ENCODE measurements at regions not wholly inside any gene's neighbourhood (a gene's known extent, or its start where the extent isn't known, plus 50 kb on each side); places are given as distances from the start of the nearest gene placed in this dataset.

GRCh38 chr16:64206862-64207261, 915.0 kb downstream of the CDH11 start:
- no peak for DNase-seq

- no peak for DNase-seq
Measured at GRCh38 chr16:64203126-64203525, 918.7 kb downstream of the CDH11 start.

GRCh38 chr16:64202571-64202970, 919.3 kb downstream of the CDH11 start:
- DNase-seq: no peak

- DNase-seq: no peak
Measured at GRCh38 chr16:64196444-64196843, 925.4 kb downstream of the CDH11 start.

- DNase-seq: no peak
Measured at GRCh38 chr16:64185954-64186353, 935.9 kb downstream of the CDH11 start.

GRCh38 chr16:64184156-64184555, 937.7 kb downstream of the CDH11 start:
- DNase-seq: no peak

- no peak for DNase-seq
Measured at GRCh38 chr16:64182985-64183384, 938.9 kb downstream of the CDH11 start.

- DNase-seq: no peak
Measured at GRCh38 chr16:64181271-64181925, 940.5 kb downstream of the CDH11 start.

GRCh38 chr16:64180136-64180900, 941.5 kb downstream of the CDH11 start:
- DNase-seq: no peak

GRCh38 chr16:64174327-64174726, 947.5 kb downstream of the CDH11 start:
- no peak for DNase-seq

- no peak for DNase-seq
Measured at GRCh38 chr16:64172652-64173051, 949.2 kb downstream of the CDH11 start.

GRCh38 chr16:64172226-64172625, 949.6 kb downstream of the CDH11 start:
- no peak for DNase-seq

GRCh38 chr16:64171632-64172031, 950.2 kb downstream of the CDH11 start:
- no peak for DNase-seq

GRCh38 chr16:64168371-64168770, 953.5 kb downstream of the CDH11 start:
- DNase-seq: no peak

- no peak for DNase-seq
Measured at GRCh38 chr16:64167936-64168335, 953.9 kb downstream of the CDH11 start.

- DNase-seq: no peak
Measured at GRCh38 chr16:64165368-64165767, 956.5 kb downstream of the CDH11 start.

GRCh38 chr16:64162613-64163375, 959.1 kb downstream of the CDH11 start:
- DNase-seq: no peak

- no peak for DNase-seq
Measured at GRCh38 chr16:64159976-64160375, 961.9 kb downstream of the CDH11 start.

- DNase-seq: no peak
Measured at GRCh38 chr16:64158941-64159588, 962.8 kb downstream of the CDH11 start.

- no peak for DNase-seq
Measured at GRCh38 chr16:64153718-64154117, 968.1 kb downstream of the CDH11 start.

- no peak for DNase-seq
Measured at GRCh38 chr16:64151990-64152767, 969.7 kb downstream of the CDH11 start.

- DNase-seq: no peak
Measured at GRCh38 chr16:64150193-64150592, 971.7 kb downstream of the CDH11 start.

- DNase-seq: no peak
Measured at GRCh38 chr16:64149756-64150155, 972.1 kb downstream of the CDH11 start.
